Stimulated activated naive CD8-positive, alpha-beta T cell treated with anti-CD3 and anti-CD28 coated beads, Interleukin-15, amount 100 ng/mL, for 72 hours (primary cell): ENCODE measurements at regions not wholly inside any gene's neighbourhood (a gene's known extent, or its start where the extent isn't known, plus 50 kb on each side); places are given as distances from the start of the nearest gene placed in this dataset.
A peak's percentile ranks its signal among the peaks of the same experiment; 100 is the strongest.

Experiments used
- ATAC-seq: fragments of 150-1000 bp; cut with Tn5 transposase; 2 replicates; pipeline ENCODE4 v1.10.0; 2021; ENCODE audit warnings: mild to moderate bottlenecking, moderate library complexity
- DNase-seq, 2 donors: peaks; one replicate each; pipeline ENCODE4 v3.0.0; 2021 to 2022
- H3K27ac Mint-ChIP-seq, 2 donors: one replicate each; pipeline ENCODE4 v1.8.0; 2022; ENCODE audit warnings: mild to moderate bottlenecking in 2 of 2, mixed read lengths in 2 of 2, moderate library complexity in 2 of 2
- H3K27me3 Mint-ChIP-seq: one replicate; pipeline ENCODE4 v1.8.0; 2022; ENCODE audit warnings: mixed read lengths
- H3K4me1 Mint-ChIP-seq: one replicate; pipeline ENCODE4 v1.8.0; 2022; ENCODE audit warnings: mild to moderate bottlenecking, mixed read lengths
- H3K4me3 Mint-ChIP-seq, 2 donors: one replicate each; pipeline ENCODE4 v1.8.0; 2022; ENCODE audit warnings: mild to moderate bottlenecking in 2 of 2, mixed read lengths in 2 of 2, moderate library complexity in 1 of 2
- H3K9me3 Mint-ChIP-seq, 2 donors: one replicate each; pipeline ENCODE4 v1.8.0; 2022; ENCODE audit warnings: mixed read lengths in 2 of 2

GRCh38 chr2:126482582-126483464 lies 173.1 kb upstream of the GYPC start:
- Mint-ChIP-seq H3K4me3 (no peak overlapping the region), H3K9me3 (peaks cover 0 to 6% of the 10 kb centered on the region in 2 donors), H3K27me3 (peaks cover 7% of the 10 kb centered on the region), H3K27ac (no peak overlapping the region), H3K4me1 (no peaks in the 10 kb centered on the region)
- DNase-seq (no peak), ATAC-seq (peak; percentile 54)

- Mint-ChIP-seq H3K4me3 (no peak overlapping the region), H3K27ac (no peak overlapping the region), H3K27me3 (no peaks in the 10 kb centered on the region), H3K4me1 (no peaks in the 10 kb centered on the region), H3K9me3 (peaks cover 7 to 17% of the 10 kb centered on the region in 2 donors)
- DNase-seq = no peak
- no peak for ATAC-seq
These were observed 161.4 kb upstream of the GYPC start for GRCh38 chr2:126494593-126494992.

DNA sequence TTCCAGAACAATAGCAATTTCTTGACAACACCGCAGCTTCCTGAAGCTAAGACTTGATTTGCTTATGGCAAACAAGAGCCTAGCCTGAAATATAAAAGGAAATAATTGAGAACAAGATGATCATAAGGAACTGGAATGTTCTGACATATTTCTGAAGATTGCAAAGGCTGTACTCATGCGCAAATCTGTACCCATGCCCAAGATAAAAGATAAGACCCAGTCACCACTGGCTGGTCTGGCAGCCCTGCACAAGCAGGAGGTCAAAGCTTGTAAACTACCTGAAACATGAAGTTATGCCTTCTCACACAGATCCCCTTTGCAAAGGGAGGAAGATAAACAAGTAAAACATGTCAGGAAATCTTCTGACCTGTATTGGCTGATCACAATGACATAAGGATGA lies 160.8 kb upstream of the GYPC start:
- DNase-seq (no peak), ATAC-seq (no peak)
- Mint-ChIP-seq H3K27me3 (no peaks in the 10 kb centered on the region), H3K27ac (no peak overlapping the region), H3K4me3 (no peak overlapping the region), H3K9me3 (peaks cover 7 to 17% of the 10 kb centered on the region in 2 donors), H3K4me1 (no peaks in the 10 kb centered on the region)

DNA sequence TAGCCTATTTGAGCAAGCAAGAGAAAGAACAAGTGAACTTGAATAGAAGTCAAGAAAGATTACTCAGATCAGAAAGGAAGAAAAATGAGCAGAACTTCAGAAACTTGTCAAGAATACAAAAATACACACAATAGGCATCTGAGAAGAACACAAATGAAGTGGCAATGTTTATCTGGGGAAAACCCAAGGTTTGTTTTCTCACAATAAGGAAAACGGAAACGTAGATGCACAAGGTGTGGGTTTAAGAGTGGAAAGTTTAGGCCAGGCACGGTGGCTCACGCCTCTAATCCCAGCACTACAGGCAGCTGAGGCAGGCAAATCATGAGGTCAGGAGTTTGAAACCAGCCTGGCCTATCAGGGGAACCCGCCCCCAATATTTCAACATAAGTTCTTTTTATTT lies 159.5 kb upstream of the GYPC start:
- H3K4me3 Mint-ChIP-seq = no peak overlapping the region
- DNase-seq (no peak), ATAC-seq (no peak)
- H3K27me3 Mint-ChIP-seq = no peaks in the 10 kb centered on the region
- H3K4me1 Mint-ChIP-seq = no peaks in the 10 kb centered on the region
- peaks cover 7 to 17% of the 10 kb centered on the region in 2 donors for H3K9me3 Mint-ChIP-seq
- peak overlapping the region in 1 of 2 donors; percentile 61 for H3K27ac Mint-ChIP-seq

- H3K4me1 Mint-ChIP-seq = no peaks in the 10 kb centered on the region
- no peak overlapping the region for H3K4me3 Mint-ChIP-seq
- DNase-seq = no peak
- no peaks in the 10 kb centered on the region for H3K27me3 Mint-ChIP-seq
- H3K9me3 Mint-ChIP-seq = no peaks in the 10 kb centered on the region
- ATAC-seq = no peak
- no peak overlapping the region for H3K27ac Mint-ChIP-seq
These were observed 152.5 kb upstream of the GYPC start for GRCh38 chr2:126503476-126503875.

GRCh38 chr2:126504949-126505348 lies 151.0 kb upstream of the GYPC start:
- H3K27me3 Mint-ChIP-seq = no peaks in the 10 kb centered on the region
- no peaks in the 10 kb centered on the region for H3K9me3 Mint-ChIP-seq
- H3K27ac Mint-ChIP-seq = no peak overlapping the region
- H3K4me1 Mint-ChIP-seq = no peaks in the 10 kb centered on the region
- no peak overlapping the region for H3K4me3 Mint-ChIP-seq
- ATAC-seq (no peak), DNase-seq (no peak)

GRCh38 chr2:126506786-126507185 lies 149.2 kb upstream of the GYPC start:
- no peak for ATAC-seq
- Mint-ChIP-seq H3K4me1 (no peaks in the 10 kb centered on the region), H3K4me3 (no peak overlapping the region), H3K9me3 (no peaks in the 10 kb centered on the region), H3K27me3 (no peaks in the 10 kb centered on the region), H3K27ac (peak overlapping the region in 1 of 2 donors; percentile 20)
- DNase-seq = no peak

GRCh38 chr2:126507425-126507911 lies 148.5 kb upstream of the GYPC start:
- H3K27ac Mint-ChIP-seq = no peak overlapping the region
- no peak for DNase-seq
- no peaks in the 10 kb centered on the region for H3K9me3 Mint-ChIP-seq
- H3K4me3 Mint-ChIP-seq = no peak overlapping the region
- no peaks in the 10 kb centered on the region for H3K4me1 Mint-ChIP-seq
- no peaks in the 10 kb centered on the region for H3K27me3 Mint-ChIP-seq
- ATAC-seq = no peak

DNA sequence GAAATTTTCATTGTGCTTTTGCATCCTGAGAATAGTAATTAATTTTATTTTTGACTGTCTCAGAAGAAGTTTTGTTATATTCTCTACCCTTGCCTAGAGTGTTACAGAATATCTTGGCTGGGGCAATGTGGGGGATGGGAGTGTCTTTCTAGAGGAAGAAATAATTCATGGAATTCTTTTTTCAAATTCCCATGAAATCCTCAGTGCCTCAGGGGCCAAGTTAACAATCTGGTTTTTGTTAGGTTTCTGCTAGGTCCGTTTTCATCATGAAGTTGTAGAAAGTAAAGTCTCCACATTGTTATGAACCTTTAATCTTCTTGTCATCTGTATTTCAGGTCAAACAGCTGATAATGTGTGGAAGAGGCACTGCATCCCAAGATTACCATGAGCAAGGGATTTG lies 145.6 kb upstream of the GYPC start:
- Mint-ChIP-seq H3K27me3 (no peaks in the 10 kb centered on the region), H3K4me3 (no peak overlapping the region), H3K9me3 (no peaks in the 10 kb centered on the region), H3K27ac (no peak overlapping the region), H3K4me1 (no peaks in the 10 kb centered on the region)
- no peak for DNase-seq
- ATAC-seq = no peak

GRCh38 chr2:126510960-126511359 lies 145.0 kb upstream of the GYPC start:
- ATAC-seq = no peak
- Mint-ChIP-seq H3K27me3 (no peaks in the 10 kb centered on the region), H3K9me3 (no peaks in the 10 kb centered on the region), H3K4me3 (no peak overlapping the region), H3K27ac (no peak overlapping the region), H3K4me1 (no peaks in the 10 kb centered on the region)
- no peak for DNase-seq

DNA sequence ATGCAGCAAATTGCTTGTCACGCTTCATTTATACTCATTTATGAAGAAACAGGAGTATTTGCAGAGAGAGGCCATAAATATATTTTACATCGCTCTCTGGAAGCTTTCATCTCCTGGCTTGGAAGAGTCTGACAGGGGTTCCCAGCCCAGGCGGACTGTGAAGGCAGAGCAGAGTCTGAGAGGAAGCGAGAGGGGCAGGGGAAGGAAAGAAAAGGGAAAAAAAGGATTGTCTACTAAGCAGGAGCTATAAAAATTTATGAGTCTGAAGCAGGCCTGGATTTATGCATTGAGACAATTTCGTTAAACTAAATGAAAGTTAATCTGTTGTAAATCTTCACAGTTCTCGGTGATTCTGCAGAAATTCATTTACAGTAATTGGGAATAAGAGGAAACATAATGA lies 143.9 kb upstream of the GYPC start:
- Mint-ChIP-seq H3K4me1 (no peaks in the 10 kb centered on the region), H3K9me3 (no peaks in the 10 kb centered on the region), H3K4me3 (no peak overlapping the region), H3K27me3 (no peaks in the 10 kb centered on the region), H3K27ac (no peak overlapping the region)
- ATAC-seq (no peak), DNase-seq (no peak)

GRCh38 chr2:126513033-126513432 lies 142.9 kb upstream of the GYPC start:
- DNase-seq = no peak
- Mint-ChIP-seq H3K27me3 (no peaks in the 10 kb centered on the region), H3K9me3 (no peaks in the 10 kb centered on the region), H3K4me3 (no peak overlapping the region), H3K4me1 (no peaks in the 10 kb centered on the region), H3K27ac (no peak overlapping the region)
- ATAC-seq = peak; percentile 28

- ATAC-seq (no peak), DNase-seq (no peak)
- Mint-ChIP-seq H3K4me1 (no peaks in the 10 kb centered on the region), H3K27me3 (peaks cover 5% of the 10 kb centered on the region), H3K27ac (no peak overlapping the region), H3K9me3 (no peaks in the 10 kb centered on the region), H3K4me3 (no peak overlapping the region)
These were observed 140.5 kb upstream of the GYPC start for GRCh38 chr2:126515471-126515870.

DNA sequence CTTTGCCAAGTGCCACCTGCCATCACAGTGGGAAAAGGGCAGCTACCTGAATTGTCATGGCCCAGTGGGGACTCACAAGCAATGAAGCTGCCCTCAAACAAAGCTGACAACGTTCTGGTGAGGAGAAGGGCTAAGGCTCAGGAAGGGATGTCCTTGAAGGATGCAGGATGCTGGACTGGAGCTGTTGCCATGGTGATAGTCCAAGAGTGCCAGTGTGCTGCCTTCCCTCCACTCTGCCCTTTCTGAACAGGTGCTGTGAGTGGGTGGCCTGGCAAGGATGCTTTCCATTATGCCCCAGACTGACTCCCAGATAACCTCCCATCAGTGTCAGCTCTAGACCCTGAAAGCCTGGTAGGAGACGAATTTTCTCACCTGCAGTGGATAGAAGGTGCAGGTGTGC lies 137.8 kb upstream of the GYPC start:
- Mint-ChIP-seq H3K4me1 (no peaks in the 10 kb centered on the region), H3K4me3 (no peak overlapping the region), H3K27ac (no peak overlapping the region), H3K27me3 (peaks cover 7% of the 10 kb centered on the region), H3K9me3 (no peaks in the 10 kb centered on the region)
- ATAC-seq = no peak
- no peak for DNase-seq

DNA sequence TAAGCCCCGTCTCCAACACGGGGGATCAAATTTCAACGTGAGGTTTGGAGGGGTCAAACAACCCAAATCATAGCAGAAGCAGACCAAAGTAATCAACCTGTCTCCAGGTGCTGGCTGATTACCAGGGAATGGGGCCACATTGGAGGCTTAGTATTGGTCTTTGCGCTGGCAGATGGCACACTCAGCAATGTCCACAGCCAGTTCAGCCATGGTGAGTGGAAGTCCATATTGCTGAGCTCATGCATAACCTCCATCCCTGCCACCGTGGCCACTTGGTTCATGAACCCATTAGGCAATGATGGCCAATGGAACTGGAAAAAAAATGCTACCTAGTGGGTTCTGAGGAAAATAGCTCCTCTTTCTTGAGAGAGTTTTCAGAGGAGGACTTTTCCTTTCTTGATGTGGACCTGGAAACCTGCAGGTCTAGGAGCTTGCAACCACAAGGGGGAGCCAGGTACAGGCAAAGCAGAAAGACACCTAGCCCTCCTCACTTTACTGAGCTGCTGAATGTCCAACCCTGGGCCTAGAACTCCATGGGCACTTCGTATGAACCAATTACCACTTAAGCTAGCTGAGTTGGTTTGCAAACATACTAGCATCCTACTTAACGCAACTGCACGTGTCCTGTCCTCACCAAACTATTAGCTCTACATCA lies 128.0 kb upstream of the GYPC start:
- no peak overlapping the region for H3K27ac Mint-ChIP-seq
- no peaks in the 10 kb centered on the region for H3K9me3 Mint-ChIP-seq
- ATAC-seq (peak; percentile 78), DNase-seq (peak; percentile 54 to 64)
- no peaks in the 10 kb centered on the region for H3K4me1 Mint-ChIP-seq
- H3K4me3 Mint-ChIP-seq = no peak overlapping the region
- no peaks in the 10 kb centered on the region for H3K27me3 Mint-ChIP-seq

DNA sequence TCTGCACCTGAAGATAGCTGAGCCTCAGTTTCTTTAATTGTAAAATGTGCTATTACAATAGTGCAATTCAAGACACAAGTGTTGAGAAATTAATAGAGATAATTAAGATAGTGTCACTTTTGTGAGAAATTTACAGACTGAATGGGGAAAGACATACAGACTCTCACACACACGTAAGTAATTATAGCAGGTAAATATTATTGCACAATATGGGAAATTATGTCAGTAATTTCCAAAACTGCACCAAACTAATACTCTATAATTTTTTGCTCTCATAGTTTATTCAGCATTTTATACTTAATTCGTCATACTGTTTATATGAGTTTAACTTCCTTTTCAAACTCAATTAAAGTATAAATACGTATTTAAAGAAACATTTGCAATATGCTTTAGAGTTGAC lies 124.9 kb upstream of the GYPC start:
- no peak overlapping the region for H3K27ac Mint-ChIP-seq
- ATAC-seq (no peak), DNase-seq (no peak)
- peaks cover 10% of the 10 kb centered on the region for H3K4me1 Mint-ChIP-seq
- peaks cover 0 to 6% of the 10 kb centered on the region in 2 donors for H3K9me3 Mint-ChIP-seq
- H3K4me3 Mint-ChIP-seq = no peak overlapping the region
- H3K27me3 Mint-ChIP-seq = peaks cover 9% of the 10 kb centered on the region
